ENCODE measurements at regions not wholly inside any gene's neighbourhood (a gene's known extent, or its start where the extent isn't known, plus 50 kb on each side); places are given as distances from the start of the nearest gene placed in this dataset.

- WGBS (ENCODE audit: insufficient coverage, low coverage, missing lambda C conversion rate), result 0% methylated on average over 2 of the region's 2 CpGs
- Histone ChIP-seq H3K4me2 (ENCODE audit: insufficient read depth, low read length) (no peak overlapping the region), H4K20me1 (replicated peaks; ENCODE audit: control insufficient read depth, insufficient read depth, low read length) (no peaks in the 10 kb centered on the region), H3K27me3 (ENCODE audit: control insufficient read depth in 2 of 2, insufficient read depth in 2 of 2, low read length in 2 of 2) (no peaks in the 10 kb centered on the region), H3K4me3 (no peak overlapping the region), H3K9me1 (ENCODE audit: control insufficient read depth, insufficient read depth, low read length) (no peaks in the 10 kb centered on the region), H2AFZ (ENCODE audit: low read depth, low read length) (no peak overlapping the region), H3K27ac (ENCODE audit: extremely low read depth, low read depth, low read length) (no peak overlapping the region), H3K36me3 (ENCODE audit: control insufficient read depth, insufficient read depth, low read length) (no peaks in the 10 kb centered on the region), H3K9ac (ENCODE audit: insufficient read depth in 1 of 2, low read depth in 2 of 2, low read length in 2 of 2) (no peak overlapping the region), H3K9me3 (replicated peaks; ENCODE audit: control insufficient read depth, insufficient read depth, low read depth, low read length) (no peaks in the 10 kb centered on the region), H3K4me1 (replicated peaks in 1 of 2; ENCODE audit: control insufficient read depth in 2 of 2, insufficient read depth in 2 of 2, low read length in 2 of 2) (no peaks in the 10 kb centered on the region), H3K79me2 (ENCODE audit: control insufficient read depth, insufficient read depth, low read length) (no peaks in the 10 kb centered on the region)
- TF ChIP-seq PHF20 (IDR thresholded peaks at IDR 0.05; ENCODE audit: partially characterized antibody) (no peak), ZNF561 (CRISPR knock-in tag; conservative IDR thresholded peaks at IDR 0.05) (no peak), MTA1 (IDR thresholded peaks at IDR 0.05; ENCODE audit: borderline replicate concordance) (no peak), SRSF1 (IDR thresholded peaks at IDR 0.05; ENCODE audit: low read depth, low read length) (no peak), U2AF1 (optimal IDR thresholded peaks at IDR 0.05; ENCODE audit: low read depth, low read length) (no peak), MTF1 (CRISPR knock-in tag; IDR thresholded peaks at IDR 0.05; ENCODE audit: borderline replicate concordance) (no peak)
- ATAC-seq (no peak), FAIRE-seq (no peak), DNase-seq (ENCODE audit: extremely low read depth in 1 of 4, low spot score in 3 of 4) (no peak)
- POLR2A ChIA-PET, result no interaction called here
- CTCF ChIA-PET (ENCODE audit: low intra/inter-chr PET ratio), result no interaction called here
- intact Hi-C loops (cut with micrococcal nuclease), result no loop called here
- no TSS peak for BruUV-seq (replicated peaks)
- in situ Hi-C loops (cut with MboI), result no loop called here
Observed at GRCh38 chr13:107295416-107296140, 727.6 kb upstream of the ARGLU1 start.

- ATAC-seq (no peak), DNase-seq (ENCODE audit: extremely low read depth in 1 of 4, low spot score in 3 of 4) (no peak), FAIRE-seq (no peak)
- H3K79me2 ChIP-seq (ENCODE audit: control insufficient read depth, insufficient read depth, low read length), result no peaks in the 10 kb centered on the region
- BruUV-seq (replicated peaks), result no TSS peak
- H2AFZ ChIP-seq (ENCODE audit: low read depth, low read length), result no peak overlapping the region
- H3K4me2 ChIP-seq (ENCODE audit: insufficient read depth, low read length), result no peak overlapping the region
- H3K27ac ChIP-seq (ENCODE audit: extremely low read depth, low read depth, low read length), result no peak overlapping the region
- H3K36me3 ChIP-seq (ENCODE audit: control insufficient read depth, insufficient read depth, low read length), result no peaks in the 10 kb centered on the region
- ChIA-PET CTCF (ENCODE audit: low intra/inter-chr PET ratio) (no interaction called here), POLR2A (no interaction called here)
- H4K20me1 ChIP-seq (replicated peaks; ENCODE audit: control insufficient read depth, insufficient read depth, low read length), result no peaks in the 10 kb centered on the region
- H3K9me1 ChIP-seq (ENCODE audit: control insufficient read depth, insufficient read depth, low read length), result no peaks in the 10 kb centered on the region
- no peaks in the 10 kb centered on the region for H3K4me1 ChIP-seq (replicated peaks in 1 of 2; ENCODE audit: control insufficient read depth in 2 of 2, insufficient read depth in 2 of 2, low read length in 2 of 2)
- 0% methylated on average over 3 of the region's 3 CpGs for WGBS (ENCODE audit: insufficient coverage, low coverage, missing lambda C conversion rate)
- no peak for TF ChIP-seq STAT5A (IDR thresholded peaks at IDR 0.05; ENCODE audit: borderline replicate concordance, low read length)
- TF ChIP-seq THRAP3 (IDR thresholded peaks at IDR 0.05; ENCODE audit: borderline replicate concordance), result no peak
- no peak for TF ChIP-seq FOXK2 (conservative IDR thresholded peaks at IDR 0.05 in 1 of 2, IDR thresholded peaks at IDR 0.05 in 1 of 2; ENCODE audit: low read depth in 2 of 2)
- TF ChIP-seq ZBTB8A (IDR thresholded peaks at IDR 0.05; ENCODE audit: partially characterized antibody), result no peak
- TF ChIP-seq ZNF134 (CRISPR knock-in tag; conservative IDR thresholded peaks at IDR 0.05), result no peak
- no peak for TF ChIP-seq HNRNPL (IDR thresholded peaks at IDR 0.05; ENCODE audit: low read depth, low read length)
- no peak for TF ChIP-seq ZNF384 (IDR thresholded peaks at IDR 0.05; ENCODE audit: low read depth, low read length)
- TF ChIP-seq MEF2D (tag; conservative IDR thresholded peaks at IDR 0.05; ENCODE audit: low read depth), result no peak
- H3K4me3 ChIP-seq, result no peak overlapping the region
- H3K27me3 ChIP-seq (ENCODE audit: control insufficient read depth in 2 of 2, insufficient read depth in 2 of 2, low read length in 2 of 2), result no peaks in the 10 kb centered on the region
- no peak overlapping the region for H3K9ac ChIP-seq (ENCODE audit: insufficient read depth in 1 of 2, low read depth in 2 of 2, low read length in 2 of 2)
- in situ Hi-C loops (cut with MboI), result no loop called here
- H3K9me3 ChIP-seq (replicated peaks; ENCODE audit: control insufficient read depth, insufficient read depth, low read depth, low read length), result no peaks in the 10 kb centered on the region
- intact Hi-C loops (cut with micrococcal nuclease), result no loop called here
Observed at GRCh38 chr13:107293924-107294323, 726.0 kb upstream of the ARGLU1 start.

Data from K562 (cell line).